ENCODE measurements at regions not wholly inside any gene's neighbourhood (a gene's known extent, or its start where the extent isn't known, plus 50 kb on each side); places are given as distances from the start of the nearest gene placed in this dataset.
"Not testable (repeated sequence)": the region's sequence is repeated elsewhere in the genome, so short reads cannot be mapped to it uniquely, and the experiment has no call there.

DNA sequence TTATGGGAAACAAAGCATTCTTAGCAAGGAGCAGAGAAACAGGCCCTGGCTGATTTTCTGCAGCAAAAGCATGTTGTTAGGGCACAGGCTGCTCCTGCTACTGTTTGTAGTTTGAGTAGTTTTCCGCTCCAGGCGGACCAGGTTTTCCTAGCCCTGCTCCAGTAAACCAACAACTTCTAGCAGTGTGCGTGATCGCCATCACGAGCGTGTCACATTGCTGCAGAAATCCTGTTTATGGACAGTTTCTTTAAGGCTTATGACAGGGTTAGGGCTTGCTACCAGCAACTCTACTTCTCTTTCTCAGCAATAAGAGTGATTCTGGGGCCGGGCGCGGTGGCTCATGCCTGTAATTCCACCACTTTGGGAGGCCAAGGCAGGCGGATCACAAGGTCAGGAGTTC lies 803.9 kb upstream of the CDH10 start:
- no peak overlapping the region for H3K4me3 ChIP-seq (ENCODE audit: low read depth in 1 of 2, low read length in 2 of 2)
- H3K36me3 ChIP-seq (ENCODE audit: control insufficient read depth in 1 of 2, insufficient read depth in 2 of 2, low read length in 2 of 2) = no peaks in the 10 kb centered on the region
- no peaks in the 10 kb centered on the region for H3K9me3 ChIP-seq (ENCODE audit: control insufficient read depth in 1 of 2, low read length in 2 of 2)
- no peaks in the 10 kb centered on the region for H3K27me3 ChIP-seq (ENCODE audit: low read depth, low read length)
- no peak overlapping the region for H3K27ac ChIP-seq (ENCODE audit: low read length)
- no peaks in the 10 kb centered on the region for H3K4me1 ChIP-seq (ENCODE audit: control insufficient read depth in 1 of 2, insufficient read depth in 2 of 2, low read length in 2 of 2)

DNA sequence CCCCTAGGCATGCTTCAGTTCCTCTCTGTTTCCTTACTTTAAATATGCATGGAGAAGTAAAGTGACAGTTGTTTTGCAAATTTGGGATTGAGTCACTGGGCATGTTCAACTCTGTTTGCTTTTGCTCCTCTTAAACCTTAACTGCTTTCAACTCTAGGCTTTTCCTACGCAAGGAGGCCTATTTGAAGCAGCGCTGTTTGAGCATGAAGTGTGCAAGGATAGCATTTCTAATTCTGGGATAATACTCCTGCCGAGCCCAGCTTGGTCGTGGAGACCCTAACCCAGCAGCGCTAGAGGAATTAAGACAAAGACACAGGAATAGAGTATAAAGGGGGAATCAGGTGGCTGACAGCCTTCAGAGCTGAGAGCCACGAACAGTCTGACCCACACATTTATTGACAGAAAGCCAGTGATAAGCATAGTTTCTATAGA lies 803.4 kb upstream of the CDH10 start:
- Histone ChIP-seq H3K4me3 (ENCODE audit: low read depth in 1 of 2, low read length in 2 of 2) (no peak overlapping the region), H3K9me3 (ENCODE audit: control insufficient read depth in 1 of 2, low read length in 2 of 2) (no peaks in the 10 kb centered on the region), H3K27me3 (ENCODE audit: low read depth, low read length) (no peaks in the 10 kb centered on the region), H3K27ac (ENCODE audit: low read length) (no peak overlapping the region), H3K4me1 (ENCODE audit: control insufficient read depth in 1 of 2, insufficient read depth in 2 of 2, low read length in 2 of 2) (no peaks in the 10 kb centered on the region), H3K36me3 (ENCODE audit: control insufficient read depth in 1 of 2, insufficient read depth in 2 of 2, low read length in 2 of 2) (no peaks in the 10 kb centered on the region)

DNA sequence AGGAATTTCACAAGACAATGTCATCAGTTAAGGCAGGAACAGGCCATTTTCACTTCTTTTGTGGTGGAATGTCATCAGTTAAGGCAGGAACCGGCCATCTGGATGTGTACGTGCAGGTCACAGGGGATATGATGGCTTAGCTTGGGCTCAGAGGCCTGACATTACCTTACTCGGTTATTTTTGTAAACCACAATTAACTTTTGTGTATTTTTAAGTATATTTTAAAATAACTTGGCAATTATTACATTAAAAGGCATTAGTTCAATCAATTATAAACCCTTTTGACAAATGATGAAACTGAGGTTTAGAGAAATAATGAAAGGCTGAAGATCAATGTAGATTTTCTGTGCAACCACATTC lies 801.3 kb upstream of the CDH10 start:
- not testable (repeated sequence) for H3K4me1 ChIP-seq (ENCODE audit: control insufficient read depth in 1 of 2, insufficient read depth in 2 of 2, low read length in 2 of 2); H3K36me3 ChIP-seq (ENCODE audit: control insufficient read depth in 1 of 2, insufficient read depth in 2 of 2, low read length in 2 of 2); H3K27ac ChIP-seq (ENCODE audit: low read length); H3K27me3 ChIP-seq (ENCODE audit: low read depth, low read length); H3K9me3 ChIP-seq (ENCODE audit: control insufficient read depth in 1 of 2, low read length in 2 of 2); H3K4me3 ChIP-seq (ENCODE audit: low read depth in 1 of 2, low read length in 2 of 2)

DNA sequence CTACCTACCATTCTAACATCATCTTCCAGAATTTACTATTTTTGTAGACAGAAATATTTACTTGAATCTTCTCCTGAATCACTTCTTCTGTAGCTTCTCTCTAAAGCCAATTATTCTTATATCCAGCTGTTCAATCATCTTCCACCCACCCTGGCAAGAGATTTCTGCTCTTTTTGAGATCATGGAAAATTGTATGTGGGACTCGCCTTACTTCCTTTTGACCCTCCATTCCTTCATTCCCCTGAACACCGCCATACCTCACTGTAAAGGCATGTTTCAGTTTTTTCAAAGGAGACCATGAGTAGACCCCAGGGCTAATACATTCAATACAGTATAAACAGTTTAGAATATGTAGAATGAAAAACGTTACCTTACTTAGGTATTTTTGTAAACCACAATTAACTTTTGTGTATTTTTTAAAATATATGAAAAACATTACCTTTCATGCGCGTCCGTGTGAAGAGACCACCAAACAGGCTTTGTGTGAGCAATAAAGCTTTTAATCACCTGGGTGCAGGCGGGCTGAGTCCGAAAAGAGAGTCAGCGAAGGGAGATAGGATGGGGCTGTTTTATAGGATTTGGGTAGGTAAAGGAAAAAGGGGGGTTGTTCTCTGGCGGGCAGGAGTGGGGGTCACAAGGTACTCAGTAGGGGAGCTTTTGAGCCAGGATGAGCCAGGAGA lies 800.7 kb upstream of the CDH10 start:
- not testable (repeated sequence) for H3K27me3 ChIP-seq (ENCODE audit: low read depth, low read length); H3K36me3 ChIP-seq (ENCODE audit: control insufficient read depth in 1 of 2, insufficient read depth in 2 of 2, low read length in 2 of 2); H3K4me1 ChIP-seq (ENCODE audit: control insufficient read depth in 1 of 2, insufficient read depth in 2 of 2, low read length in 2 of 2); H3K9me3 ChIP-seq (ENCODE audit: control insufficient read depth in 1 of 2, low read length in 2 of 2); H3K27ac ChIP-seq (ENCODE audit: low read length); H3K4me3 ChIP-seq (ENCODE audit: low read depth in 1 of 2, low read length in 2 of 2)

DNA sequence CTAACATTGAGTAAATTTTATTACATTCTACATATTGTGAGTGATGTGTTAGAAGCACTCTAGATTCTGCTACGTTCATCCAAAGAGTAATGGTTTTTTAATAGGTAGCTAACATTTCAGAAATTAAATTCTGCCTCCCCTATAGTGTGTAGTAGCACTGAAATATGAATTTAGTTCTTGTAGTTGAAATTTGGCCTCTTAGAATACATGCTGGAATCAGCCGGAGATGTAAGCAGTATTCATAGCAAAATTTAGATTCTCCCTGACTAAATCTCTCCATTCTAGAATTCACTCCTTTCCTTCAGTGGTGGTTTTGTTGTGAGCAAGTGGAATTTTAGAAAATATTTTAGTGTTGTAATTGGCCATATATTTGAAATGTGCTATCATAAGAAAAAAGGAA lies 799.9 kb upstream of the CDH10 start:
- no peak overlapping the region for H3K4me3 ChIP-seq (ENCODE audit: low read depth in 1 of 2, low read length in 2 of 2)
- H3K9me3 ChIP-seq (ENCODE audit: control insufficient read depth in 1 of 2, low read length in 2 of 2) = no peaks in the 10 kb centered on the region
- H3K36me3 ChIP-seq (ENCODE audit: control insufficient read depth in 1 of 2, insufficient read depth in 2 of 2, low read length in 2 of 2) = no peaks in the 10 kb centered on the region
- H3K27ac ChIP-seq (ENCODE audit: low read length) = no peak overlapping the region
- H3K4me1 ChIP-seq (ENCODE audit: control insufficient read depth in 1 of 2, insufficient read depth in 2 of 2, low read length in 2 of 2) = no peaks in the 10 kb centered on the region
- H3K27me3 ChIP-seq (ENCODE audit: low read depth, low read length) = no peaks in the 10 kb centered on the region

DNA sequence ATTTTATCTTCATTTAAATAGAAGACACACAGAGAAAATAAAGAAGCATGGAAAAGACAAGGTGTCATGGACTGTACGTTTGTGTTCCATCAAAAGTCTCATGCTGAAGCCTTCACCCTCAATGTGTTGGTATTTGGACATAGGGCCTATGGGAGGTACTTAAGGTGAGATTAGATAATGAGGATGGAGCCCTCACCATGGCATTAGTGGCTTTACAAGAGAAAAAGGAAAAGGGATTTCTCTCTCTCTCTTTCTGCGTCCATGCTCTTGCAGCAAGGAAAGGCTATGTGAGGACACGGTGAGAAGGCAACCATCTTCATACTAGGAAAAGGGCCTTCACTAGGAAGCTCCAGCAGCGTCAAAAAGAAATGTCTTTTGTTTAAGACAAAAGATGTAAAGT lies 797.0 kb upstream of the CDH10 start:
- no peaks in the 10 kb centered on the region for H3K9me3 ChIP-seq (ENCODE audit: control insufficient read depth in 1 of 2, low read length in 2 of 2)
- H3K4me3 ChIP-seq (ENCODE audit: low read depth in 1 of 2, low read length in 2 of 2) = no peak overlapping the region
- H3K36me3 ChIP-seq (ENCODE audit: control insufficient read depth in 1 of 2, insufficient read depth in 2 of 2, low read length in 2 of 2) = no peaks in the 10 kb centered on the region
- no peaks in the 10 kb centered on the region for H3K27me3 ChIP-seq (ENCODE audit: low read depth, low read length)
- no peak overlapping the region for H3K27ac ChIP-seq (ENCODE audit: low read length)
- no peaks in the 10 kb centered on the region for H3K4me1 ChIP-seq (ENCODE audit: control insufficient read depth in 1 of 2, insufficient read depth in 2 of 2, low read length in 2 of 2)

DNA sequence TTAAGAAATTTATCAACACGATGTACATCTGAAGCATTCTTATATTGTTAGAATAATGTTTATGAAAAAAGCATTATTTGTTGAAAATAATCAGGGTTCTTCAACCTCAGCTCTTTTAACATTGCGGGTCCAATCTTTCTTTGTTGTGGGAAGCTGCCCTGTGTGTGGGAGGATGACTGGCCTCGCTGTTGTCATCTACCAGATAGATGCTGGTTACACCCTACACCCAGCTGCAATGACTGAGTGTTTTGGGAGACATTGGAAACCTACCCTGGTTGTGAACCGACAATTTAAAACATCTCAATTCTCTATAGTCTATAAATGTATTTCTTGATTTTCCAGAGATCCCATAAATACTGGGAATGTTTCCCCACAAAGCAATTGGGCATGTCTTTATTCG lies 794.2 kb upstream of the CDH10 start:
- H3K4me3 ChIP-seq (ENCODE audit: low read depth in 1 of 2, low read length in 2 of 2) = no peak overlapping the region
- no peak overlapping the region for H3K27ac ChIP-seq (ENCODE audit: low read length)
- no peaks in the 10 kb centered on the region for H3K36me3 ChIP-seq (ENCODE audit: control insufficient read depth in 1 of 2, insufficient read depth in 2 of 2, low read length in 2 of 2)
- no peaks in the 10 kb centered on the region for H3K27me3 ChIP-seq (ENCODE audit: low read depth, low read length)
- H3K9me3 ChIP-seq (ENCODE audit: control insufficient read depth in 1 of 2, low read length in 2 of 2) = no peaks in the 10 kb centered on the region
- H3K4me1 ChIP-seq (ENCODE audit: control insufficient read depth in 1 of 2, insufficient read depth in 2 of 2, low read length in 2 of 2) = no peaks in the 10 kb centered on the region

DNA sequence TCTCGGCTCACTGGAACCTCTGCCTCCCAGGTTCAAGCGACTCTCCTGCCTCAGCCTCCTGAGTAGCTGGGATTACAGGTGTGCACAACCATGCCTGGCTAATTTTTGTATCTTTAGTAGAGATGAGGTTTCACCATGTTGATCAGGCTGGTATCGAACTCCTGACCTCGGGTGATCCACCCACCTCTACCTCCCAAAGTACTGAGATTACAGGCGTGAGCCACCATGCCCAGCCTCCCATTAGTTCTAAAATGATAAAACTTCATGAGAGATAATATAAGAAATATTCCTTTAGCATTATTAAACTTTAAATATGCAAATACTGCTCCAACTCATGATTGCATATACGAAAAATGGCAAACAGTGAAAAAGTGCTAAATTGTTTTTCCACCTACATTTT lies 793.6 kb upstream of the CDH10 start:
- H3K27ac ChIP-seq (ENCODE audit: low read length); H3K9me3 ChIP-seq (ENCODE audit: control insufficient read depth in 1 of 2, low read length in 2 of 2); H3K4me3 ChIP-seq (ENCODE audit: low read depth in 1 of 2, low read length in 2 of 2); H3K36me3 ChIP-seq (ENCODE audit: control insufficient read depth in 1 of 2, insufficient read depth in 2 of 2, low read length in 2 of 2); H3K27me3 ChIP-seq (ENCODE audit: low read depth, low read length); H3K4me1 ChIP-seq (ENCODE audit: control insufficient read depth in 1 of 2, insufficient read depth in 2 of 2, low read length in 2 of 2): not testable (repeated sequence)

DNA sequence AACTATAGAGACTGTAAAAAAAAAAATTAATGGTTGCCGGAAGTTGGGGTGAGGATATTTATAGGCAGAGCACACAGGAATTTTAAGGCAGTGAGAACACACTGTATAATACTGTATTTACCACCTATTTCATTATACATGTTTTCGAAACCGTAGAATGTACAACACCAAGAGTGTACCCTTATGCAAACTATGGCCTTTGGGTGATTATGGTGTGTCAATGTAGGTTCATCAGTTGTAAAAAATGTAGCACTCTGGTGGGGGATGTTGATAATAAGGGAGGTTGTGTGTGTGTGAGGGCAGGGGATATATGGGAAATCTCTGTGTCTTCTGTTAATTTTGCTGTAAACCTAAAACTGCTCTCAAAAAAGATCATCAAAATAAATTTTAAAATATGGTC lies 791.7 kb upstream of the CDH10 start:
- H3K27ac ChIP-seq (ENCODE audit: low read length) = no peak overlapping the region
- no peaks in the 10 kb centered on the region for H3K36me3 ChIP-seq (ENCODE audit: control insufficient read depth in 1 of 2, insufficient read depth in 2 of 2, low read length in 2 of 2)
- no peaks in the 10 kb centered on the region for H3K9me3 ChIP-seq (ENCODE audit: control insufficient read depth in 1 of 2, low read length in 2 of 2)
- no peak overlapping the region for H3K4me3 ChIP-seq (ENCODE audit: low read depth in 1 of 2, low read length in 2 of 2)
- H3K27me3 ChIP-seq (ENCODE audit: low read depth, low read length) = no peaks in the 10 kb centered on the region
- H3K4me1 ChIP-seq (ENCODE audit: control insufficient read depth in 1 of 2, insufficient read depth in 2 of 2, low read length in 2 of 2) = no peaks in the 10 kb centered on the region

DNA sequence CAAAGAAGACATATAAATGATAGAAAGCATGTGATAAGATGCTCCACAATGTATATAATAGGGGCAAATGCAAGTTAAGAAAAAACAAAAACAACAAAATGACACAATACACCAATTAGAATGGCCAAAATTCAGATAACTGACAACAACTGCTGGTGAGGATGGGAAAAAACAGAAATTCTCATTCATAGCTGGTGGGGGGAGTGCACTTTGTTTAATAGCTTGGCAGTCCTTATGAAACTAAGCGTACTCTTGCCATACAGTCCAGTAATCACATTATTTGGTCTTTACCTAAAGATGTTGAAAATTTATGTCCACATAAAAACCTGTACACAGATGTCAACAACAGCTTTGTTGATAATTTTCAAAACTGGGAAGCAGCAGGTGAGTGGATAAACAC lies 791.1 kb upstream of the CDH10 start:
- Histone ChIP-seq H3K9me3 (ENCODE audit: control insufficient read depth in 1 of 2, low read length in 2 of 2) (no peaks in the 10 kb centered on the region), H3K4me3 (ENCODE audit: low read depth in 1 of 2, low read length in 2 of 2) (no peak overlapping the region), H3K36me3 (ENCODE audit: control insufficient read depth in 1 of 2, insufficient read depth in 2 of 2, low read length in 2 of 2) (no peaks in the 10 kb centered on the region), H3K4me1 (ENCODE audit: control insufficient read depth in 1 of 2, insufficient read depth in 2 of 2, low read length in 2 of 2) (no peaks in the 10 kb centered on the region), H3K27me3 (ENCODE audit: low read depth, low read length) (no peaks in the 10 kb centered on the region), H3K27ac (ENCODE audit: low read length) (no peak overlapping the region)

DNA sequence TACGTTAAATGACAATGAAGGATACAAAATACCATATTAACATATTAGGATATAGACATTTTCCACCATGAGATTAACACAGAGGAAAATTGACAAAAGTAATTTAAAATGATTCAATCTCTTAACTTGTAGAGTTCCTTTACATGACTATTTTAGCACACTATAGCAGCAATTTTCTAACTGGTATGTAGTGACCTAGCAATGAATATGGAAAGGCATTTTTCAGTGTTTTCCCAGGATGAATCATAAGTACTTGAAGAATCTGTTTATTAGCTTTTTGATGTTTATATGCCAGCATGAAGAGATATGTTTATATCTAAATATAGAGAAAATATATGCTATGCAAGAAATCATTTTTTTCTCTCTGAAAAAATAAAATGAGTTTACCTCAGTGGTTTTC lies 782.5 kb upstream of the CDH10 start:
- Histone ChIP-seq H3K9me3 (ENCODE audit: control insufficient read depth in 1 of 2, low read length in 2 of 2) (no peaks in the 10 kb centered on the region), H3K4me1 (ENCODE audit: control insufficient read depth in 1 of 2, insufficient read depth in 2 of 2, low read length in 2 of 2) (no peaks in the 10 kb centered on the region), H3K27ac (ENCODE audit: low read length) (no peak overlapping the region), H3K4me3 (ENCODE audit: low read depth in 1 of 2, low read length in 2 of 2) (no peak overlapping the region), H3K36me3 (ENCODE audit: control insufficient read depth in 1 of 2, insufficient read depth in 2 of 2, low read length in 2 of 2) (no peaks in the 10 kb centered on the region), H3K27me3 (ENCODE audit: low read depth, low read length) (no peaks in the 10 kb centered on the region)

DNA sequence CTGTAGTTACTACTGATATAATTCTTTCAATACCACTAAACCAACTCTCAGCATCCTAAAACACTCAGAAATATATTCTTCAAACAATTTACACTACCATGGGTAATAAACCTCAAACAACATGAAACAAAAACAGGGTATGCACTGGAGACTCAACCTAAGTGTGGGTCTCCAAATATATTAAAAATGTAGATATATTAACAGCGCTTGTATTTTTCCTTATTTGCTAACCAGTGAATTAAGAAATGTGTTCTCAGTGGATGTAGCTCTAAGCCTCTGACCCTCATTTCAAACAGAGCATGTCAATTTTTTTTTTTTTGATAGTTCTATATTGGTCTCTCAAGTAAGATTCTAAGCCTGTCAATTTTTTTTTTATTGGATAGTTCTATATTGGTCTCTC lies 778.5 kb upstream of the CDH10 start:
- Histone ChIP-seq H3K36me3 (ENCODE audit: control insufficient read depth in 1 of 2, insufficient read depth in 2 of 2, low read length in 2 of 2) (no peaks in the 10 kb centered on the region), H3K9me3 (ENCODE audit: control insufficient read depth in 1 of 2, low read length in 2 of 2) (no peaks in the 10 kb centered on the region), H3K27ac (ENCODE audit: low read length) (no peak overlapping the region), H3K4me3 (ENCODE audit: low read depth in 1 of 2, low read length in 2 of 2) (no peak overlapping the region), H3K27me3 (ENCODE audit: low read depth, low read length) (no peaks in the 10 kb centered on the region), H3K4me1 (ENCODE audit: control insufficient read depth in 1 of 2, insufficient read depth in 2 of 2, low read length in 2 of 2) (no peaks in the 10 kb centered on the region)

Data from muscle layer of duodenum (tissue), 2 donors.